ENCODE measurements at regions not wholly inside any gene's neighbourhood (a gene's known extent, or its start where the extent isn't known, plus 50 kb on each side); places are given as distances from the start of the nearest gene placed in this dataset.

DNA sequence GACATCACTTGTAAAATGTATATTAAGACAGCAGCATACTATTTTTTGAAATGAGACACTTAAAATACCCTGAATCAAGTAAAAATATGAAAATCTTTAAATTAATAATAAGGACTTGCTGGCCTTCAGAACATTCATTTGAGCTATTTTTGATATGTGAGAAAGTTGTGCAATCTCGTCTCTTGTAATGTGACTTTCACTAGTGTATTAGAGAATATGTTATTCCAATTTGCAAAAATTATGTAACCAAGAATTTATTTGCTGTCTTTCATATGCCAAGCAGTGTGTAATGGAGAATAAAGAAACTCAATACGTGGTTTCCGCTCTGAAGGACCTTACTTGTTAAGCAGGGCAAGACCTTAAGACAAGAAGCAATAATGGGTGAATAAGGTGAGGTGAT, 375.0 kb upstream of the RUNX1 start:
- no peak for DNase-seq
- POLR2A ChIA-PET, result no interaction called here

DNA sequence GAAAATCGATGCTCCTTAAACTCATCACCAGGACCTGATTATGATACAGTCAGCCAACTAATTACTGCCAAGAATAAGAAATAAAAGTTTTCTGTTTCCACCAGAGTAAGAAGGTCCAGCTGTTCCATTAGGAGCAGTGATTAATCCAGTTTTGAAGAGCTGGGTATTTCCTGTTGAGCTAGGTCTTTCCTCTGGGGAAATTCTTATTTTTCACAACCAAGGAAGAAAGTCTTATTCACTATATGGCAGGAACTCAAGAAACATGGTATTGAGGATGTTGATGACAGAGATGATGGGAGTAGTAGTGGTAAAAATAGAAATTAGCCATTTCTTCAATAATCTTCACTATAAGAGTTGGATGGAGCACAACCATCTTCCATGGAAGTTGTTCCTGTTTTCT, 374.6 kb upstream of the RUNX1 start:
- Mint-ChIP-seq H3K4me1 (peaks cover 8 to 14% (median 9%) of the 10 kb centered on the region in 3 donors), H3K27ac (no peak overlapping the region), H3K9me3 (peaks cover 5 to 13% (median 7%) of the 10 kb centered on the region in 5 donors), H3K4me3 (no peak overlapping the region), H3K27me3 (peaks cover 19 to 49% of the 10 kb centered on the region in 2 donors), H3K36me3 (no peaks in the 10 kb centered on the region)
- Histone ChIP-seq H3K27ac (ENCODE audit: low read depth, low read length) (no peak overlapping the region), H3K4me3 (ENCODE audit: low read length) (no peak overlapping the region), H3K36me3 (ENCODE audit: insufficient read depth, low read length) (no peaks in the 10 kb centered on the region), H3K4me1 (ENCODE audit: insufficient read depth, low read length) (peaks cover 9% of the 10 kb centered on the region), H3K9me3 (ENCODE audit: low read length) (no peaks in the 10 kb centered on the region), H3K27me3 (ENCODE audit: insufficient read depth, low read length, poor library complexity, severe bottlenecking) (no peaks in the 10 kb centered on the region)
- ChIA-PET CTCF (no interaction called here), POLR2A (no interaction called here)
- DNase-seq, result no peak

More for the DNA sequence above, 375.0 kb upstream of the RUNX1 start:
- Mint-ChIP-seq H3K27me3 (peaks cover 22 to 53% of the 10 kb centered on the region in 2 donors), H3K27ac (no peak overlapping the region), H3K9me3 (peaks cover 5 to 13% (median 7%) of the 10 kb centered on the region in 5 donors), H3K4me3 (no peak overlapping the region), H3K4me1 (peaks cover 10 to 18% (median 13%) of the 10 kb centered on the region in 3 donors), H3K36me3 (no peaks in the 10 kb centered on the region)
- Histone ChIP-seq H3K4me3 (ENCODE audit: low read length) (no peak overlapping the region), H3K4me1 (ENCODE audit: insufficient read depth, low read length) (peaks cover 14% of the 10 kb centered on the region), H3K9me3 (ENCODE audit: low read length) (no peaks in the 10 kb centered on the region), H3K36me3 (ENCODE audit: insufficient read depth, low read length) (no peaks in the 10 kb centered on the region), H3K27ac (ENCODE audit: low read depth, low read length) (no peak overlapping the region), H3K27me3 (ENCODE audit: insufficient read depth, low read length, poor library complexity, severe bottlenecking) (no peaks in the 10 kb centered on the region)
- CTCF ChIA-PET, result no interaction called here

DNA sequence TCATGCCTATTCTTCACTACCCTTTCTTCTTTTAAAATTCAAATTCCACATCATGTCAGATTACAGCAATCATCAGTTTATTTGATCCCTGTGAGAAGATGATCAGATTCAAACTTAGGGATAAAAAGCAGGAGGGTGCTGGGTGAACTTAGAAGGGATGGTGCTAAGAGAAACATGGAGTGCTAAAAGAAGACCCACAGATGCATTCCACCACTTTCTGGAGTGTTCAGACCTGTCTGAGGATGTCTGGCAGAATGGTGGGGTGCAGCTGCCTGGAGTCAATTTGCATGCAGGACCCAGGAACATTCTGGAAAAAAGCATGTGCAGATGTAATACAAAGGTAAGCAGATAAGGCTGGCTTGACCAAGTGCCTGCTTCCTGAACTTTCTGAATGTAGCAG, 372.9 kb upstream of the RUNX1 start:
- H3K27me3 ChIP-seq (ENCODE audit: insufficient read depth, low read length, poor library complexity, severe bottlenecking), result no peaks in the 10 kb centered on the region
- ChIA-PET CTCF (no interaction called here), POLR2A (no interaction called here)
- no peak overlapping the region for H3K4me3 ChIP-seq (ENCODE audit: low read length)
- peaks cover 0 to 2% (median 0%) of the 10 kb centered on the region in 3 donors for H3K4me1 Mint-ChIP-seq
- H3K27ac Mint-ChIP-seq, result no peak overlapping the region
- no peak for DNase-seq
- H3K9me3 ChIP-seq (ENCODE audit: low read length), result no peaks in the 10 kb centered on the region
- no peaks in the 10 kb centered on the region for H3K36me3 Mint-ChIP-seq
- no peaks in the 10 kb centered on the region for H3K4me1 ChIP-seq (ENCODE audit: insufficient read depth, low read length)
- H3K4me3 Mint-ChIP-seq, result no peak overlapping the region
- H3K36me3 ChIP-seq (ENCODE audit: insufficient read depth, low read length), result no peaks in the 10 kb centered on the region
- H3K9me3 Mint-ChIP-seq, result peaks cover 5 to 13% (median 7%) of the 10 kb centered on the region in 5 donors
- peaks cover 10 to 37% of the 10 kb centered on the region in 2 donors for H3K27me3 Mint-ChIP-seq
- H3K27ac ChIP-seq (ENCODE audit: low read depth, low read length), result no peak overlapping the region

DNA sequence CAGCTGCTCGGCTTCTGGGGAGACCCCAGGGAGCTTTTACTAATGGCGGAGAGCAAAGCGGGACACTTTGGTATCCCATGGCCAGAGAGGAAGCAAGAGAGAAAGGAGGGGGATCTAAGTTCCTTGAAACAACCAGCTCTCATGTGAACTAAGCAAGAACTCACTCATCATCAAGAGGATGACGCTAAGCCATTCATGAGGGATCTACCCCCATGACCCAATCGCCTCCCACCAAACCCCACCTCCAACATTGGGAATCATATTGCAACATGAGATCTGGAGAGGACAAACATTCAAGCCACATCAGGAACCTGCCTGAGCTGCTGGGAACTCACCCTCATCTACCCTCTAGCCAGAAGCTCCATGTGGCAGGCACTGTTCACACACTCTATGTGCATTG, 372.1 kb upstream of the RUNX1 start:
- Histone ChIP-seq H3K4me1 (ENCODE audit: insufficient read depth, low read length) (no peaks in the 10 kb centered on the region), H3K27ac (ENCODE audit: low read depth, low read length) (no peak overlapping the region), H3K27me3 (ENCODE audit: insufficient read depth, low read length, poor library complexity, severe bottlenecking) (no peaks in the 10 kb centered on the region), H3K4me3 (ENCODE audit: low read length) (no peak overlapping the region), H3K36me3 (ENCODE audit: insufficient read depth, low read length) (no peaks in the 10 kb centered on the region), H3K9me3 (ENCODE audit: low read length) (no peaks in the 10 kb centered on the region)
- POLR2A ChIA-PET, result no interaction called here
- Mint-ChIP-seq H3K27ac (no peak overlapping the region), H3K4me1 (no peaks in the 10 kb centered on the region), H3K4me3 (no peak overlapping the region), H3K36me3 (no peaks in the 10 kb centered on the region), H3K27me3 (peaks cover 5 to 35% of the 10 kb centered on the region in 2 donors), H3K9me3 (peaks cover 5 to 13% (median 7%) of the 10 kb centered on the region in 5 donors)
- CTCF ChIA-PET, result no interaction called here
- no peak for DNase-seq

DNA sequence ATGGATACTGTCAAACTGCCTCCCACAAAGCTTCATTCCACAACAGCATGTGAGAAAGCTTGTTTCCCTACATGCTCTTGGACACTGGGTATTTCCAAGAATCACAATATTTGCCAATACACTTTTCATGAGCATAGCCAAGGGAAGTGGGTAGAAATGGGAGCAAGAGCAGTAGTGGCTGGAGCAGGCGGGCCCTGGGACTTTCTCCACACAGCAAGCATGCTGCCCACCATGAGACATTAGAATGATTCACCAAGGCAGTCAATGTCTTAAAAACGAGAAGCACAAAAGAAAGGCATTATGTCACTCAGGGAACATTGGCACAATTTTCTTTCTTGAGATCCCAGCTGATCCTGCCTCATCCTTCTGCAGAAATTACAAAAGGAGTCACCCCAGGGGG, 371.6 kb upstream of the RUNX1 start:
- no peak for DNase-seq
- POLR2A ChIA-PET, result no interaction called here
- Mint-ChIP-seq H3K9me3 (peaks cover 5 to 13% (median 7%) of the 10 kb centered on the region in 5 donors), H3K36me3 (no peaks in the 10 kb centered on the region), H3K4me3 (no peak overlapping the region), H3K4me1 (no peaks in the 10 kb centered on the region), H3K27ac (no peak overlapping the region), H3K27me3 (peaks cover 5 to 35% of the 10 kb centered on the region in 2 donors)
- CTCF ChIA-PET, result no interaction called here
- no peaks in the 10 kb centered on the region for H3K36me3 ChIP-seq (ENCODE audit: insufficient read depth, low read length)
- no peaks in the 10 kb centered on the region for H3K4me1 ChIP-seq (ENCODE audit: insufficient read depth, low read length)
- H3K27ac ChIP-seq (ENCODE audit: low read depth, low read length), result no peak overlapping the region
- no peak overlapping the region for H3K4me3 ChIP-seq (ENCODE audit: low read length)
- no peaks in the 10 kb centered on the region for H3K27me3 ChIP-seq (ENCODE audit: insufficient read depth, low read length, poor library complexity, severe bottlenecking)
- no peaks in the 10 kb centered on the region for H3K9me3 ChIP-seq (ENCODE audit: low read length)

DNA sequence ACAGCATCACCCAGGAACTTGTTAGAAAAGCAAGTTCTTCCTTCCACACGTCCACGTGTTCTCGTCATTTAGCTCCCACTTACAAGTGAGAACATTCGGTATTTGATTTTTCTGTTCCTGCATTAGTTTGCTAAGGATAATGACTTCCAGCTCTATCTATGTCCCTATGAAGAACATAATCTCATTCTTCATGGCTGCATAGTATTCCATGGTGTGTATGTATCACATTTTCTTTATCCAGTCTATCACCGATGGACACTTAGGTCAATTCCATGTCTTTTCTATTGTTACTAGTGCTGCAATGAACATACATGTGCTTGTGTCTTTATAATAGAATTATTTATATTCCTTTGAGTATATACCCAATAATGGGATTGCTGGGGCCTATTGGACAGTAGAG, 368.7 kb upstream of the RUNX1 start:
- Histone ChIP-seq H3K27me3 (ENCODE audit: insufficient read depth, low read length, poor library complexity, severe bottlenecking) (no peaks in the 10 kb centered on the region), H3K4me1 (ENCODE audit: insufficient read depth, low read length) (no peaks in the 10 kb centered on the region), H3K27ac (ENCODE audit: low read depth, low read length) (no peak overlapping the region), H3K9me3 (ENCODE audit: low read length) (no peaks in the 10 kb centered on the region), H3K36me3 (ENCODE audit: insufficient read depth, low read length) (no peaks in the 10 kb centered on the region), H3K4me3 (ENCODE audit: low read length) (no peak overlapping the region)
- CTCF ChIA-PET, result no interaction called here
- Mint-ChIP-seq H3K9me3 (peaks cover 5 to 13% (median 7%) of the 10 kb centered on the region in 5 donors), H3K36me3 (no peaks in the 10 kb centered on the region), H3K27me3 (peaks cover 6 to 41% of the 10 kb centered on the region in 2 donors), H3K27ac (no peak overlapping the region), H3K4me3 (no peak overlapping the region), H3K4me1 (no peaks in the 10 kb centered on the region)
- POLR2A ChIA-PET, result no interaction called here
- DNase-seq, result no peak

DNA sequence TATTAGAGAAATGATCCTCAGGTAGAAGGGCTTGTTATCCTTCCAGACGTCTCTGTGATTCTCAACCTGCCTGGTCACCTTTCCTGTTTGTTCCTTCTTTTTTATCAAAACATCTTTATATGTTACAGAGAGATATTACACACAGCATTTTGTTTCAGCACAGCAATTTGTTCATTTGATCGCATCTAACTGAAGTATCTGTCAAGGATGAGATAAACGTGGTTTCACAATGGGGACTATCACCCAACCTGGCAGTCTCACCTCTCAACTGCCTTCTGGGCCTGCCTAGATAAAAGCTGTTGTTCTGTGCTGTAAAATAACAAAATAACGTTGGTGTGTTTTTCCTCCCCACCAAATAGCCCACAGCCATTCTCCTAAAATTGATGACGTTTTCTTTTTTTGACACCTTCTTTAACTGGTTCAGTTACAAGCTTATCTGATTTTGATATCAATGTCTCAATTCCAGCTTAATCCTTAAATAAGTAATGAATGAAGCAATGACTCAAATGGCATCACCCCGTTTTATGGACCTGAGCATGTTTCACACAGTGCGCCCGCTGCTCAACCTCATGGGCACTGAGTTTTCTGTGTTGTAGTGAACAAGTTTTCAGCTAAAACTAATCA, 367.9 kb upstream of the RUNX1 start:
- peaks cover 5 to 9% (median 6%) of the 10 kb centered on the region in 5 donors for H3K9me3 Mint-ChIP-seq
- no peaks in the 10 kb centered on the region for H3K4me1 Mint-ChIP-seq
- no peak for DNase-seq
- H3K27ac ChIP-seq (ENCODE audit: low read depth, low read length), result no peak overlapping the region
- no peak overlapping the region for H3K4me3 ChIP-seq (ENCODE audit: low read length)
- no peak overlapping the region for H3K27ac Mint-ChIP-seq
- ChIA-PET CTCF (no interaction called here), POLR2A (no interaction called here)
- no peaks in the 10 kb centered on the region for H3K9me3 ChIP-seq (ENCODE audit: low read length)
- H3K4me3 Mint-ChIP-seq, result no peak overlapping the region
- H3K27me3 Mint-ChIP-seq, result peaks cover 6 to 45% of the 10 kb centered on the region in 2 donors
- no peaks in the 10 kb centered on the region for H3K4me1 ChIP-seq (ENCODE audit: insufficient read depth, low read length)
- no peaks in the 10 kb centered on the region for H3K27me3 ChIP-seq (ENCODE audit: insufficient read depth, low read length, poor library complexity, severe bottlenecking)
- no peaks in the 10 kb centered on the region for H3K36me3 Mint-ChIP-seq
- H3K36me3 ChIP-seq (ENCODE audit: insufficient read depth, low read length), result no peaks in the 10 kb centered on the region

DNA sequence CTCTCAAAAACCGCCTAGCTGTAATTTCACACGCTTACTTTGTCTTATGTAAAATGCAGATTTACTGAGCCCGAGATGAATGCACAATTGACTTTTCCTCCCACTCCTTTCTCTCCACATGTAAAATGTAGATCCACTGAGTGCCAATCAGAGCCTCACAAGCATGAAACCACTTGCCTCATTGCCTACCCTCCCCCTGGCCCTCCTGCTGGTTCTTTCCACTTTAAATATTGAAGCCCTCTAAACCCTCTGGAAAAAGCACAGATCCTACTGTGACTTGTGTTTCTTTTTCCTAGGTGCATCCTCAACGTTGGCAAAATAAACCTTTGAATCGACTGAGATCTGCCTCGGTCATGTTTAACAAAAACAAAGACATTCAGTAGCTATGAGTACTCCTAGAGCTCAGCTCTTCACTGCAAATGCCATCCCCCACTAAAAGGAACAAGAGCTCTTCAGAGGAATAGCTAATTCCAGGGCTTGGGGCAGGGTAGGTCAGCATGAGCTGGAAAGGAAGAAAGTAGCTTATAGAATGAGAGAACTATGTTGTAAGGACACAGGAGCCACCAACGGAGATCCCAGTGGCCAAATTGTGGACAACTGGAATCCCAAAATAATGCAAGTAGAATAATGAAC, 365.5 kb upstream of the RUNX1 start:
- no peak overlapping the region for H3K27ac Mint-ChIP-seq
- CTCF ChIA-PET, result no interaction called here

More for the DNA sequence above, 365.5 kb upstream of the RUNX1 start:
- no peaks in the 10 kb centered on the region for H3K27me3 ChIP-seq (ENCODE audit: insufficient read depth, low read length, poor library complexity, severe bottlenecking)
- H3K4me3 ChIP-seq (ENCODE audit: low read length), result no peak overlapping the region
- H3K4me1 ChIP-seq (ENCODE audit: insufficient read depth, low read length), result no peaks in the 10 kb centered on the region
- no peaks in the 10 kb centered on the region for H3K36me3 Mint-ChIP-seq
- peaks cover 10 to 52% of the 10 kb centered on the region in 2 donors for H3K27me3 Mint-ChIP-seq
- no peak overlapping the region for H3K4me3 Mint-ChIP-seq
- no peak for DNase-seq
- no peaks in the 10 kb centered on the region for H3K4me1 Mint-ChIP-seq
- no peaks in the 10 kb centered on the region for H3K9me3 ChIP-seq (ENCODE audit: low read length)
- H3K27ac ChIP-seq (ENCODE audit: low read depth, low read length), result no peak overlapping the region
- no peaks in the 10 kb centered on the region for H3K36me3 ChIP-seq (ENCODE audit: insufficient read depth, low read length)
- POLR2A ChIA-PET, result no interaction called here
- H3K9me3 Mint-ChIP-seq, result no peaks in the 10 kb centered on the region

Measured in CD8-positive, alpha-beta memory T cell (primary cell).